HL-60 (cell line): ENCODE measurements at regions not wholly inside any gene's neighbourhood (a gene's known extent, or its start where the extent isn't known, plus 50 kb on each side); places are given as distances from the start of the nearest gene placed in this dataset.

Experiments
- DNase-seq, 2 experiments: peaks; one replicate each; pipeline ENCODE4 v3.0.0-alpha.2; 2010 to 2020; ENCODE audit warnings: low read depth in 1 of 2, low spot score in 1 of 2
- H3K27ac ChIP-seq: fragments of 250-450 bp; sonication (Bioruptor Pico); replicated peaks from 2 replicates; pipeline ENCODE4 v1.5.1; 2020; ENCODE audit warnings: mild to moderate bottlenecking, moderate library complexity
- H3K27me3 ChIP-seq: fragments of 250-450 bp; sonication (Bioruptor Pico); 2 replicates; pipeline ENCODE4 v1.5.1; 2021; ENCODE audit warnings: mild to moderate bottlenecking, moderate library complexity; ENCODE audit not compliant: insufficient read depth, poor library complexity, severe bottlenecking
- H3K4me3 ChIP-seq: replicated peaks from 2 replicates; pipeline ENCODE4 v1.5.1; 2011; ENCODE audit warnings: mild to moderate bottlenecking, control low read depth, low read length; ENCODE audit not compliant: insufficient read depth
- GABPA ChIP-seq: IDR thresholded peaks from 2 replicates; pipeline ENCODE4 v1.6.1; 2012; ENCODE audit warnings: low read depth
- POLR2AphosphoS5 ChIP-seq: IDR thresholded peaks from 2 replicates; pipeline ENCODE4 v1.6.1; 2012; ENCODE audit warnings: low read depth
- REST ChIP-seq: IDR thresholded peaks from 2 replicates; pipeline ENCODE4 v1.6.1; 2012; ENCODE audit warnings: low read depth; ENCODE audit not compliant: insufficient replicate concordance
- SPI1 ChIP-seq: IDR thresholded peaks from 2 replicates; pipeline ENCODE4 v1.6.1; 2012; ENCODE audit warnings: low read depth, mild to moderate bottlenecking, borderline replicate concordance
- TF ChIP-seq, protein P1 (sequence below): IDR thresholded peaks from one replicate; pipeline ENCODE4 v1.5.1; 2011; ENCODE audit warnings: low read length, control low read depth, inconsistent platforms; ENCODE audit not compliant: insufficient read depth

DNA sequence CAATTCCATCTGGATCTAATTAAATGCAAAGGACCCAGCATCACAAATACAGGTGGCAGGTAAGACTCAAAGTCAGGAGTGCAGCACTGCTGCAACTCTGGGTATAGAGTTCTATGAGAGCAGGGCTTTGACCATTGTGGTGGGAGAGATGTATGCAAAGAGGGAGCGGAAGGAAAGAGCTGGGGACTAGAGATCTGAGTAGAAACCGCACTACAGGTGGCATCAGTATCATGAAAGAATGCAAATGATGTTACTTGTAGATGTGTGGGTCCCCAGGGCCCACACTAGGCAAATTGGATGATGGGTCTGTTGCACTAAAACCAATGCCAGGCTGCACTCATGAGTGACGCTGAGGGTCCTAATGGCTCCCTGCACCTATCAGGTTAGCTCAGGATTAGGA, 287.1 kb upstream of the ASIC2 start:
- TF ChIP-seq, protein P1, sequence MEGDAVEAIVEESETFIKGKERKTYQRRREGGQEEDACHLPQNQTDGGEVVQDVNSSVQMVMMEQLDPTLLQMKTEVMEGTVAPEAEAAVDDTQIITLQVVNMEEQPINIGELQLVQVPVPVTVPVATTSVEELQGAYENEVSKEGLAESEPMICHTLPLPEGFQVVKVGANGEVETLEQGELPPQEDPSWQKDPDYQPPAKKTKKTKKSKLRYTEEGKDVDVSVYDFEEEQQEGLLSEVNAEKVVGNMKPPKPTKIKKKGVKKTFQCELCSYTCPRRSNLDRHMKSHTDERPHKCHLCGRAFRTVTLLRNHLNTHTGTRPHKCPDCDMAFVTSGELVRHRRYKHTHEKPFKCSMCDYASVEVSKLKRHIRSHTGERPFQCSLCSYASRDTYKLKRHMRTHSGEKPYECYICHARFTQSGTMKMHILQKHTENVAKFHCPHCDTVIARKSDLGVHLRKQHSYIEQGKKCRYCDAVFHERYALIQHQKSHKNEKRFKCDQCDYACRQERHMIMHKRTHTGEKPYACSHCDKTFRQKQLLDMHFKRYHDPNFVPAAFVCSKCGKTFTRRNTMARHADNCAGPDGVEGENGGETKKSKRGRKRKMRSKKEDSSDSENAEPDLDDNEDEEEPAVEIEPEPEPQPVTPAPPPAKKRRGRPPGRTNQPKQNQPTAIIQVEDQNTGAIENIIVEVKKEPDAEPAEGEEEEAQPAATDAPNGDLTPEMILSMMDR = no peak
- no peak for TF ChIP-seq POLR2AphosphoS5
- Histone ChIP-seq H3K27ac (no peak overlapping the region), H3K27me3 (no peaks in the 10 kb centered on the region), H3K4me3 (no peak overlapping the region)
- no peak for DNase-seq

GRCh38 chr17:33582661-33583060, 289.6 kb upstream of the ASIC2 start:
- TF ChIP-seq, protein P1 = no peak
- no peak for TF ChIP-seq GABPA
- TF ChIP-seq SPI1 = no peak
- TF ChIP-seq POLR2AphosphoS5 = no peak
- TF ChIP-seq REST = no peak
- no peak overlapping the region for H3K27ac ChIP-seq
- H3K27me3 ChIP-seq = no peaks in the 10 kb centered on the region
- no peak overlapping the region for H3K4me3 ChIP-seq
- no peak for DNase-seq

DNA sequence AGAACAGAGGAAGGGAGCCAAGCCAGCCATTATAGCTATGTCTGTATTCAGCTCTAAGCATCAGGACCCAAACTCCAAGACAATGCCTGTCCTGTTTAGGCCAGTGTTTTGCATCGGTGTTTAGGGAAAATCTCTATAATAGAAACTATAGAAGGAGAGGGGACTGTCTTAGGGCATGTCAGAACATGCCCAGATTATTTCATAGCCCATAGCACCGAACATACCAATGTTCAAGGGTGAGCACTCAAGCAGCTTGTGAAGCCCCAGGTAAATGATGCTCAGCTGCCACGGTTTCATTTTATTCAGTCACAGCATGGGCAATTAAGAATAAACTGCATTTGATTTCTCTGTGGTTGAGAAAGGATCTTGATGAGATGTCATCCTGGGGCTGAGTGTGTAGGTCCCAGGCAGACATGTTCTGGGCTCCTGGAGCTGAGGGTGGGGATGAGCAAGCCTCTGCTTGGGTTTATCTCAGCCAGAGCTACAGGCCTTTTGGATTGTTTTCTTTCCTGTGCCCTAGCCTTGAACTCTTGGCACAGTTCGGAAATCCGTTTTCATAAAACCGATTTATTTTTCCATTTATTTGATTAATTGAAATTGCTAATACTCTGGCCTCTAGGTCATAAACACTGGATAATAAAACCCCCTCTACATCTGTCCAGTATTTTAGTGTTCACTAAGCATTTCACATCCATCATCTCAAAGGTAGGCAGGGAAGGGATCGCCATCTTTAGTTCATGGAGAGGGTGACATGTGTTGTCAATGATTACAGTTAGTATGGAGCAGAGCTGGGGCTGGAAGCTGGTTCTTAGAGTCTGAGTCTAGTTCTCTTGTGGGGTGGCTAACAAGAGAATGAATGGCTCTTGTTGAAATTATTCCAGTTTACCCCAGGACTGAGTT, 290.7 kb upstream of the ASIC2 start:
- H3K27me3 ChIP-seq = peaks cover 7% of the 10 kb centered on the region
- H3K27ac ChIP-seq = no peak overlapping the region
- DNase-seq = no peak
- no peak overlapping the region for H3K4me3 ChIP-seq
- TF ChIP-seq GABPA (no peak), SPI1 (no peak), POLR2AphosphoS5 (no peak), REST (no peak)
- TF ChIP-seq, protein P1 = no peak
